Urothelium cell line (cell line): ENCODE measurements at regions not wholly inside any gene's neighbourhood (a gene's known extent, or its start where the extent isn't known, plus 50 kb on each side); places are given as distances from the start of the nearest gene placed in this dataset.
A peak's percentile ranks its signal among the peaks of the same experiment; 100 is the strongest.

Experiments
- DNase-seq: peaks from one replicate; pipeline ENCODE4 v3.0.0; 2011; ENCODE audit warnings: low spot score, mixed read lengths
- FAIRE-seq: peaks from 2 replicates; lab custom pipeline; 2011; peaks lifted over from hg19 to GRCh38; lab: Jason Lieb, UNC

- no peak for DNase-seq
- FAIRE-seq = no peak
These were observed 201.9 kb upstream of the COPS8 start for GRCh38 chr2:236883819-236884218.

- FAIRE-seq = peak; percentile 13
These were observed 201.0 kb upstream of the COPS8 start for GRCh38 chr2:236884569-236885175.

GRCh38 chr2:236886456-236886855 lies 199.2 kb upstream of the COPS8 start:
- no peak for FAIRE-seq
- no peak for DNase-seq

More at GRCh38 chr2:236884569-236885175, 201.0 kb upstream of the COPS8 start:
- no peak for DNase-seq

GRCh38 chr2:236887531-236887930 lies 198.2 kb upstream of the COPS8 start:
- FAIRE-seq (no peak), DNase-seq (no peak)

DNA sequence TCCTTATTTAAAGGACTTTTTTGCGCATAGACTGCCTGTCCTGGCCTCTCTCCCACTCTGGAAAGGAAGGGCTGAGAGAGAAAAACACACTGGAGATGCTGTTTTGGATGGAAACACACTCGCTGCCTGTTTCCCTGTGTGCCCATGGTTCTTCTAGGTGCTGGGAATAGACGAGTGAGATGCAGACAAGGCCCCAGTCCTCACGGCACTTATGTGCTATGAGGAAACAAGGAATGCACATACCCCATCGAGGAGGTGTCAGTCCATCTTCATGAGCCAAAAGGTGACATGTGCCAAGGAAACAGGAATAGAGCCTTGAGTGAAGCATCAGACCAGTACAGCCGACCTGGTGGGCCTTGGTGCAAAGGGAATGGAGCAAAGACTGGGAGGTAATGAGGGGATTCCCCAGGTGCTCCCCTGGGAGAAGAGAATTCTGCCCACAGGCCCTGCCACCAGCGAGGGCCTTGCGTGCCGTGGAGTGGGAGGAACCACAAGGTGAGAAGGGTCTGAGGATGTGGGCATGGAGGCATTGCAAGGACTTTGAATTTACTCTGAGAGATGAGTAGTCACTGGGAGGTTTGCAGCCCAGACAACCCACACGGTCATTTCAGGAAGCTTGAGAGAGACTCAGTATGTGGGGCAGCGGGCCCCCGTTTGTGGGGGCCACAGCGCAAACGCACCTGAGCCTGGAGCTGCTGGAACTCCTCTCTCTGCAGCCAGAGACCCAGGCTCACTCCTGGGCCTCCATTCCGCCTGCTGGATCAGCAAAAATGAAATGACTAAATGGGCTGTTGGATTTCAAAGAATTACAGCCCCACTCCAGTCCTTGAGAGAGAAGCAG lies 197.5 kb upstream of the COPS8 start:
- FAIRE-seq (no peak), DNase-seq (no peak)

- FAIRE-seq (no peak), DNase-seq (no peak)
These were observed 196.6 kb upstream of the COPS8 start for GRCh38 chr2:236888794-236889780.

DNA sequence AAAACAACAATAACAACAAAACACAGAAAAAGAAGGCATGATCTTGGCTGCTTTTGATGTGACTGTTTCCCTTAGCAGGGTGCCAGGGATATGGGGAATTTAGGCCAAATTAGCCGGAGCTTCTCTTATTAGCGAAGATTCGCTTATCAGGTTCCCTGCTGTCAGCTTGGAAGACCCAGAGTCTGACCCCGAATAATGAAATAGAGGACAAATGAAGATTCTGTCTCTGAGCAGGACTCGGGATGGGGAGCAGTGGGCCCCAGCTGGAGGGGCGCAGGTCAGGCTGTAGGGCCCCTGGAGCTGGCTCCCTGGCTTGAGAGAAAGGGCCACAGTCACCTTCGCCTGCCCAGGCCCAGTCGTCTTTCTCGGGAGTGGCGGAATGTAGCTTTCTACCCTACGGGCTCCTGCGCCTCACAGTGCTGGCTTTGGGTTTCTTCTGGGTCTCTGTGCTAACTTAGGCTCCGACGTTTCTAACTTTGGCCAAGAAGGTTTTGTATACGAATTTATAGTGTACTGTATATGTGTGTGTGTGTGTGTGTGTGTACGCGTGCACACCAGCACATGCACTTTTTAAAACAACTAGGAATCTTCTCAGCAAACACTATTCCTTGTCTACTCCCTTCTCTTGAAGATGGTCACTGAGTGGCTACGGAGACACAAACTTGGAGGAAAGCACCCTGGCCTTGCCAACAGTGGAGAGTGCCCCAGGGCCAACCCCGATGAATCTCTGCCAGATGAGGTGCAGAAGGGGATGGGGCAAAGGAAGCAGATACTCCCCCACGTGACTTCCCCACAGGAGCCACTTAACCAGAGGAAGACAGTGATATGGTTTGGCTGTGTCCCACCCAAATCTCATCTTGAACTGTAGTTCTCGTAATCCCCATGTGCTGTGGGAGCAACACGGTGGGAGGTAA lies 195.6 kb upstream of the COPS8 start:
- DNase-seq (no peak), FAIRE-seq (no peak)

DNA sequence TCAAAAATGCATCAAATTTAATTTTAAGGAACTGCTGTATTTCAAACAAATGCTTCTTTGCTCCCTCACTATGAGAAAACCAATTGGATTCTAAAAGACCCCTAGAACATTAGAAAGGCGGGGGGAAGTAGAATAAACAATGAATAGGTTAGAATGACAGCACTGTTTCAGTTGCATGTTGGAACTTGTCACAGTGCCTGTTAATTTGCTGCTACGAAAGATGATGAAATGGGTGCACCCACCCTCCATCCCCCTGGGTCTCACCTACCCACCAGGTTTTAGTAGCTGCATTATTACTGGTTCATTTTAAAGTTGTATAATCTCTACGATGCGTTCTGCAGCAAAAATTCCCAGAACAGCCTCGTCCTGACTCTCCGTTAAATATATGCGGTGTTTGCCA lies 193.0 kb upstream of the COPS8 start:
- no peak for DNase-seq
- FAIRE-seq = no peak

DNA sequence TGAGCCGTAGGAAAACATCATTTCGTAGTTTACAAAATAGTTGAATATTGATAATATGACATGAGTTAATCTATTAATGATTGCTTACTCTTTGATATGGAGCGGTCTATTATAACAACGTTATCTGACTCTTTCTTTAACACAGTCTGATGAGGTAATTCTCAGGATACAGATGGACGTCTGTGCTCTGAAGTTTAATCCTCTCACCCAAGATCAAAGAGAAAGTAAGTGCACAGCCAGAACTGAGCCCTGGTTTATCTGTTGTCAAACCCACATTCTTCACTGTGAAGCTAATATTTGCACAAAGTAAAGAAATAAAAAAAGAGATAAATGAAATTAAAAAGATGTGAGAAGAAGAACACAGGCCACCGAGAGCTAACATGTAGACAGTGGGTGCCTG lies 190.9 kb upstream of the COPS8 start:
- FAIRE-seq = no peak

DNA sequence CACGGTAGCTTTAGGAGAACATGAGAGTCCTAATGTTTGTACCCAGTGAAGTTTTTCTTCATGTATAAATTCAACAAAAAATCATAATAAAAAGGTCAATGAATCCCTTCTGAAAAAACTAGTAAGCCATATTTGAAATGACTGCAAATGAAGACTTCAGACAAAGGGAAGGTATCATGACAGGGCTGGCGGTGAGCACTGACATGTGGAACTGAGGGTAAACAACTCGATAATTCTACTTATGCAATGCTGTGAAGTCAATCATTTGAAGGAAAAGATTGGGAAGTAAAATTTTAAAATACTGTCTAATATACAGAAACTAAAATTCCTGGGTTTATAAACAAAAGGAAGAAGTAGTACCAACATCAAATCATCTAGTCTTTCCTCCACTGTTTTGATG lies 190.2 kb upstream of the COPS8 start:
- FAIRE-seq (no peak), DNase-seq (no peak)

More for the DNA sequence above, 190.9 kb upstream of the COPS8 start:
- no peak for DNase-seq

GRCh38 chr2:236896688-236897087 lies 189.0 kb upstream of the COPS8 start:
- DNase-seq = no peak
- FAIRE-seq = no peak

GRCh38 chr2:236899146-236899545 lies 186.5 kb upstream of the COPS8 start:
- no peak for FAIRE-seq
- DNase-seq = no peak

- FAIRE-seq (no peak), DNase-seq (no peak)
These were observed 185.6 kb upstream of the COPS8 start for GRCh38 chr2:236899950-236900640.

GRCh38 chr2:236901956-236902355 lies 183.7 kb upstream of the COPS8 start:
- FAIRE-seq (no peak), DNase-seq (no peak)

- DNase-seq = no peak
- no peak for FAIRE-seq
These were observed 181.7 kb upstream of the COPS8 start for GRCh38 chr2:236903978-236904377.

DNA sequence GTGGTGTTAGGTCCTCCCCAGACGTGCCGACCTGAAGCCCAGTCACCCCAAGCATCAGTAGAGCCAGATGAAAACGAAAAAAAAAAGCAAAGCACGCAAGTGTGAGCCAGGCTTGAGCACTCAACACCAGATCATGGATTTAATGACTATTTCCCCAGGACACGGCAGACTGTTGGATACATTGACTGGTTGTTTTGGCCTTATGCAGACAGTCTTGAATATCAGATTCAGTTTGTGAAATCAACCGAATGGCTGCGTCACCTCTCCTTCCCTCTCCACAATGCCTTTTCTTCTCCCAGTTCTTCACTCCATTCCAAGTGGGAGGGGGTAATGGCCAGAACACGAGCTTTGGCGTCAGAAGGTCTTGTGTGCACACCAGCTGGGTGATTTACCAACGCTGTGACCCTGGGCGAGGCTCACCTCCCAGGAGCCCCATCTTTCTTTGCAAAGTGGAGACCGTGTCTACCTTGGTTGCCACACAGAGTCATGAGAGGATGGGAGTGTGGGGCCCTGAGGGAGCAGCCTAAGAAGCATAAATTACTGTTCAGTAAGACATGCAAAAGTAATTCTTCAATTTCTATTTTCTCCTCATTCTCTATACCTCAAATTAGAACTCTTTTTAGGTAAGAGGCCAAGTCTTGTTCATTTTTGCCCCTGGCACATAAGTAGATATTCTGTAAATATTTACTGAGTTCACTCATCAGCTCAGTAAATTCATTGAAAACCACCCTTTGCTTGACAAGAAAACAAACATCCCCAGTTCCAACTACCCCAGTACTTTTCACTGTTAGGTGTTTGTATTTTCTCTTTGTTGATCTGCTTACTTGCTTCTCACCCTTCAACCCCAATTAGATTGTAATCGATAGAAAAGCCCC lies 181.1 kb upstream of the COPS8 start:
- DNase-seq = no peak
- no peak for FAIRE-seq

GRCh38 chr2:236905976-236906375 lies 179.7 kb upstream of the COPS8 start:
- DNase-seq = no peak
- no peak for FAIRE-seq

DNA sequence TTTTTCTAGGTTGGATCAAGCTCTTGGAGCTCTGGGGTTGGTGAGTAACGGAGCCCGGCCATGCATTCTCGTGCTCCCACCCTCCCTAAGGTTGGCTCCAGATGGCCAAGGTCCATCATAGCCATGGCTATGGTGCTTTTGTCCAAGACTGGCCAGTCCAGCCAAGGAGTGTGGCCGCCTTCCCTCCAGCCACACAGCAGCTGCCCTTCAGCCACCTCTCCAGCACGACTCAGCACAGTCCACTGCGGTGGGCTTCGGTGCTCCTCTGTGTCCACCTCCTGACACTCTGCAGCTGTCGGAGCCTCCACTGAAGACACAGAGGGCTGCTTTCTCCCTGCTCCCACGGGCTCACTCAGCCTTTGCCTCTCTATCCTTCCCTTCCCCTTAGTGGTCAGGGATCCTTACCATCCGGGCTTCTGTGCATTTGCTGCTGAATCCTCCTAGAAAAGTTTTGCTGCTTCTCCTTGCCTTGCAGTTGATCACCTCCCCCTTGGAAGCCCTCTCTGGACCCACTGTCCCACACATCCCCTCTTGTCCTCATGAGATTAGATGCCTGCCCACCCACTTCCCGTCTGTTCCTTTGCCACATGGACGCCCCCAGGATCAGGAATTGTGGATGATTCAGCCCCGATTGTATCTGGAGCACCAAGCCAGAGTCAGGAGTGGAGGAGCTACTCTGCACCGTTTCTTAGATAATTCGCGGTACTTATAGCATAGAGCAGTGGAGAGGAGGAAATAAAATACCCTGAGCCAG lies 177.1 kb upstream of the COPS8 start:
- no peak for FAIRE-seq
- no peak for DNase-seq
